Heart right ventricle (tissue), 16 donors: ENCODE measurements at regions not wholly inside any gene's neighbourhood (a gene's known extent, or its start where the extent isn't known, plus 50 kb on each side); places are given as distances from the start of the nearest gene placed in this dataset.
A peak's percentile ranks its signal among the peaks of the same experiment; 100 is the strongest.
"Not testable (repeated sequence)": the region's sequence is repeated elsewhere in the genome, so short reads cannot be mapped to it uniquely, and the experiment has no call there.

Source experiments
- ATAC-seq, 8 donors: fragments of 200-7000 bp; cut with Tn5 transposase; one replicate each; pipeline ENCODE4 v1.9.1; 2020; ENCODE audit warnings: mild to moderate bottlenecking in 8 of 8, moderate library complexity in 8 of 8, moderate number of reproducible peaks in 1 of 8
- DNase-seq, 2 donors: peaks; one replicate each; pipeline ENCODE4 v3.0.0-alpha.2; 2020
- H3K27ac ChIP-seq, 10 donors: fragments of 200-600 bp; sonication (generic) in 2 of 10; one replicate each; pipeline versions ENCODE4 v1.5.0 to v1.8.0; 2020 to 2022; ENCODE audit warnings: mild to moderate bottlenecking in 3 of 10
- H3K27me3 ChIP-seq, 7 donors: fragments of 200-600 bp; one replicate each; pipeline ENCODE4 v1.8.0; 2021 to 2022; ENCODE audit warnings: mild to moderate bottlenecking in 2 of 7
- H3K36me3 ChIP-seq, 9 donors: fragments of 200-600 bp; sonication (generic) in 1 of 9; one replicate each; pipeline versions ENCODE4 v1.5.0 to v1.8.0; 2020 to 2022; ENCODE audit warnings: mild to moderate bottlenecking in 2 of 9
- H3K4me1 ChIP-seq, 9 donors: fragments of 200-600 bp; sonication (generic) in 1 of 9; one replicate each; pipeline versions ENCODE4 v1.5.0 to v1.8.0; 2020 to 2022; ENCODE audit warnings: mild to moderate bottlenecking in 4 of 9
- H3K4me3 ChIP-seq, 10 donors: fragments of 200-600 bp; sonication (generic) in 2 of 10; one replicate each; pipeline versions ENCODE4 v1.5.0 to v1.8.0; 2020 to 2022; ENCODE audit warnings: mild to moderate bottlenecking in 7 of 10, moderate library complexity in 2 of 10
- H3K9me3 ChIP-seq, 11 donors: fragments of 200-600 bp in 10 of 11; sonication (generic) in 2 of 11; one replicate each; pipeline versions ENCODE4 v1.5.0 to v1.8.0; 2013 to 2022; ENCODE audit warnings: mild to moderate bottlenecking in 2 of 11, control low read depth in 1 of 11, moderate library complexity in 1 of 11
- WGBS, 2 donors: extraction: QIAGEN DNeasy Blood & Tissue Kit; methylation state at CpG; one replicate each; pipeline ENCODE4 v1.1.7; 2013; ENCODE audit warnings: inconsistent platforms in 1 of 2; 5-methylcytosine and 5-hydroxymethylcytosine counted together
- intact Hi-C, 10 donors: fragments of 100-400 bp; cut with DNase I; formaldehyde crosslinking; loops; one replicate each; pipeline versions ENCODE4 v1.11.1 to v1.14.2; 2022
- TF ChIP-seq, protein P1 (sequence below), 9 donors: fragments of 200-600 bp; sonication (generic) in 2 of 9; IDR thresholded peaks; one replicate each; pipeline versions ENCODE4 v1.5.0 to v1.8.0; 2021 to 2022; ENCODE audit warnings: antibody characterized with exemption in 9 of 9, mild to moderate bottlenecking in 5 of 9, moderate library complexity in 1 of 9
- donor health status: Arrhythmogenic right ventricular cardiomyopathy.
- donor health status: ischemic (EF 13 %, LVEDD 7.1; RV severe dilation, severe dysfunction).
- donor health status: healthy with polysubstance abuse.
- donor health status: DM: no; HTN: yes; CAD: no.
- donor health status: DM: no; HTN: no; CAD: no.
- donor health status: ischemic (EF 25% LVEDD 6.9; RV normal size, moderate dysfunction).
- donor health status: ischemic (EF 25% LVEDD 5.7; RV mildly dilated, moderate dysfunction).
- donor health status: healthy.
- donor health status: DM: yes; HTN: yes; CAD: no.
- donor health status: Ischemic cardiomyopathy.
- donor health status: ischemic (EF 35%, LVEDD 5.7; RV mildly dilated, moderate dysfunction).
- donor health status: nonischemic (EF 11% LVEDD 7.7; RV severe dilation, severe dysfunction).
- donor health status: DM: yes; HTN: yes; CAD: no.
- donor health status: PGD.
- donor health status: ischemic (EF 29% LVEDD 5.4; RV normal size, mild dysfunction).
- donor health status: nonischemic (EF 23%, LVEDD 6.1; RV moderate dilation, normal function).

DNA sequence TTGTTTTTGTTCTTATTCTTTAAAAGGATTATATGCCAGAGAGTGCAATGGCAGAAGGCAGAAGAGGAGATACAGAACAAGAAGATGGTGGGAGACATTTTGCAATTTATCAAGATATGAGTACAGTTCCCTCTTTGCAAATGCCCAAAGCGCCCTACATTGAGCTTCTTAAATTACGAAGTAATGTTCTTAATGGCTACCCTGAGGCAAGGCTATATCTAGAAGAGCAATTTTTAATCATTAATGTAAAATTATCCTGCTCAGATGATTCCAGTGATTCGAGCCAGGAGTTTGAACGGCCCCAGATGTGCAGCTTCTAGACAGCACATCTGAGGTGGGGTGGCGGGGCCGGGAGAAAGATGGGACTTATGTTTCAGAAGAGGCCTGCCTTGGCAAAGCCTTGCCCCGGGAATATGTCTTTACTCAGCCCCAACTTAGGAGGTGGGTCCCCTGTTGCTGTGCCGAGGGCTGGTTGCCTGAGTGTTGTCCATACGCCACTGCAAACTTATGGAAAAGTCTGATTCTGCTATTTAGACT, 84.9 kb upstream of the MLN start:
- H3K27me3 ChIP-seq: peaks cover 0 to 42% (median 28%) of the 10 kb centered on the region in 7 donors
- WGBS, 2 donors: 77 to 79% methylated on average over 9 of the region's 9 CpGs

GRCh38 chr6:33888183-33888582, 84.4 kb upstream of the MLN start:
- TF ChIP-seq, protein P1, sequence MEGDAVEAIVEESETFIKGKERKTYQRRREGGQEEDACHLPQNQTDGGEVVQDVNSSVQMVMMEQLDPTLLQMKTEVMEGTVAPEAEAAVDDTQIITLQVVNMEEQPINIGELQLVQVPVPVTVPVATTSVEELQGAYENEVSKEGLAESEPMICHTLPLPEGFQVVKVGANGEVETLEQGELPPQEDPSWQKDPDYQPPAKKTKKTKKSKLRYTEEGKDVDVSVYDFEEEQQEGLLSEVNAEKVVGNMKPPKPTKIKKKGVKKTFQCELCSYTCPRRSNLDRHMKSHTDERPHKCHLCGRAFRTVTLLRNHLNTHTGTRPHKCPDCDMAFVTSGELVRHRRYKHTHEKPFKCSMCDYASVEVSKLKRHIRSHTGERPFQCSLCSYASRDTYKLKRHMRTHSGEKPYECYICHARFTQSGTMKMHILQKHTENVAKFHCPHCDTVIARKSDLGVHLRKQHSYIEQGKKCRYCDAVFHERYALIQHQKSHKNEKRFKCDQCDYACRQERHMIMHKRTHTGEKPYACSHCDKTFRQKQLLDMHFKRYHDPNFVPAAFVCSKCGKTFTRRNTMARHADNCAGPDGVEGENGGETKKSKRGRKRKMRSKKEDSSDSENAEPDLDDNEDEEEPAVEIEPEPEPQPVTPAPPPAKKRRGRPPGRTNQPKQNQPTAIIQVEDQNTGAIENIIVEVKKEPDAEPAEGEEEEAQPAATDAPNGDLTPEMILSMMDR (IDR thresholded peaks at IDR 0.05): no peak
- 80 to 84% methylated on average over 10 of the region's 10 CpGs for WGBS, 2 donors
- DNase-seq (no peak), ATAC-seq (no peak)
- H3K27me3 ChIP-seq: peaks cover 0 to 46% (median 25%) of the 10 kb centered on the region in 7 donors
- intact Hi-C loops: no loop called here
- H3K4me1 ChIP-seq: peaks cover 0 to 13% (median 10%) of the 10 kb centered on the region in 9 donors
- H3K27ac ChIP-seq: no peak overlapping the region
- H3K4me3 ChIP-seq: no peak overlapping the region
- H3K9me3 ChIP-seq: no peaks in the 10 kb centered on the region
- no peaks in the 10 kb centered on the region for H3K36me3 ChIP-seq

More for the DNA sequence above, 84.9 kb upstream of the MLN start:
- Histone ChIP-seq H3K36me3 (no peaks in the 10 kb centered on the region), H3K27ac (no peak overlapping the region), H3K9me3 (no peaks in the 10 kb centered on the region), H3K4me1 (peaks cover 0 to 13% (median 10%) of the 10 kb centered on the region in 9 donors), H3K4me3 (no peak overlapping the region)
- intact Hi-C loops: no loop called here
- TF ChIP-seq, protein P1 (IDR thresholded peaks at IDR 0.05): no peak
- DNase-seq (no peak), ATAC-seq (no peak)

- intact Hi-C loops: loop anchor here in 1 of 10 donors (2.0 kb wide), 1 partner anchor 58 kb away; no protein-coding TSS in a partner anchor
- TF ChIP-seq, protein P1 (IDR thresholded peaks at IDR 0.05): no peak
- no peak overlapping the region for H3K4me3 ChIP-seq
- peak; percentile 85 to 97 (median 91) for ATAC-seq
- H3K27me3 ChIP-seq: peaks cover 0 to 32% (median 12%) of the 10 kb centered on the region in 7 donors
- H3K27ac ChIP-seq: peak overlapping the region in 3 of 10 donors; percentile 1 to 43 (median 23)
- no peaks in the 10 kb centered on the region for H3K9me3 ChIP-seq
- H3K4me1 ChIP-seq: peaks cover 0 to 20% (median 18%) of the 10 kb centered on the region in 9 donors
- no peaks in the 10 kb centered on the region for H3K36me3 ChIP-seq
- WGBS, 2 donors: 17 to 26% methylated on average over 11 of the region's 11 CpGs
- peak; percentile 72 to 73 for DNase-seq
Observed at GRCh38 chr6:33886673-33887144, 82.9 kb upstream of the MLN start.

- 75 to 87% methylated on average over 5 of the region's 5 CpGs for WGBS, 2 donors
- ATAC-seq (peak in 1 of 8 donors; percentile 28), DNase-seq (no peak)
- no peaks in the 10 kb centered on the region for H3K36me3 ChIP-seq
- peak overlapping the region in 1 of 10 donors; percentile 1 for H3K27ac ChIP-seq
- no peaks in the 10 kb centered on the region for H3K9me3 ChIP-seq
- H3K4me1 ChIP-seq: peaks cover 0 to 20% (median 18%) of the 10 kb centered on the region in 9 donors
- TF ChIP-seq, protein P1 (IDR thresholded peaks at IDR 0.05): no peak
- peaks cover 0 to 38% (median 8%) of the 10 kb centered on the region in 7 donors for H3K27me3 ChIP-seq
- no peak overlapping the region for H3K4me3 ChIP-seq
- intact Hi-C loops: loop anchor here in 1 of 10 donors (2.0 kb wide), 1 partner anchor 59 kb away; no protein-coding TSS in a partner anchor
Observed at GRCh38 chr6:33885132-33886057, 81.6 kb upstream of the MLN start.

DNA sequence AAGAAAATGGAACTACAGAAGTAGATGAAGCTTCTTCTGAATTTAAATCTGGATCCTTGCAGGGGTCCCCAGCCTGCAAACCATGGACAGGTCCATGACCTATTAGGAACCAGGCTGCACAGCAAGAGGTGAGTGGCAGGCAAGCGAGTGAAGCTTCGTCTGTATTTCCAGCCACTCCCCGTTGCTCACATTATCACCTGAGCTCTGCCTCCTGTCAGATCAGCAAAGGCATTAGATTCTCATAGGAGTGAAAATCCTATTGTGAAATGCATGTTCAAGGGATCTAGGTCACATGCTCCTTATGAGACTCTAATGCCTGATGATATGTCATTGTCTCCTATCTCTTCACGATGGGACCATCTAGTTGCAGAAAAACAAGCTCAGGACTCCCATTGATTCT, 79.8 kb upstream of the MLN start:
- H3K9me3 ChIP-seq, H3K27ac ChIP-seq, H3K36me3 ChIP-seq, intact Hi-C loops, ATAC-seq, H3K4me3 ChIP-seq, DNase-seq: not testable (repeated sequence)
- Histone ChIP-seq H3K4me1 (peaks cover 0 to 20% (median 18%) of the 10 kb centered on the region in 9 donors), H3K27me3 (peaks cover 0 to 43% (median 15%) of the 10 kb centered on the region in 7 donors)
- 57 to 69% methylated on average over 4 of the region's 4 CpGs for WGBS, 2 donors
